CD14-positive monocyte (primary cell): ENCODE measurements at regions not wholly inside any gene's neighbourhood (a gene's known extent, or its start where the extent isn't known, plus 50 kb on each side); places are given as distances from the start of the nearest gene placed in this dataset.

ENCODE experiments used
- DNase-seq, 3 donors: peaks; one replicate each; pipeline ENCODE4 v3.0.0-alpha.2; 2011 to 2022
- H2AFZ ChIP-seq: 2 replicates; pipeline ENCODE4 v1.6.0; 2012; ENCODE audit warnings: mild to moderate bottlenecking, low read depth, low read length, inconsistent platforms; ENCODE audit not compliant: insufficient read depth, poor library complexity, severe bottlenecking
- H3K27ac ChIP-seq, 2 donors: 1 replicate in 1 of 2; 2 replicates in 1 of 2; pipeline ENCODE4 v1.5.1; 2012 to 2013; ENCODE audit warnings: low read length in 2 of 2, control low read depth in 1 of 2, inconsistent platforms in 1 of 2, low read depth in 1 of 2, mild to moderate bottlenecking in 1 of 2
- H3K27me3 ChIP-seq, 2 donors: one replicate each; pipeline versions ENCODE4 v1.6.0 to v1.6.1; 2011 to 2013; ENCODE audit warnings: low read length in 2 of 2; ENCODE audit not compliant: control insufficient read depth in 2 of 2, insufficient read depth in 2 of 2
- H3K36me3 ChIP-seq, 2 donors: replicated peaks in 1 of 2; 1 replicate in 1 of 2; 2 replicates in 1 of 2; pipeline versions ENCODE4 v1.5.1 to v1.6.1; 2012 to 2013; ENCODE audit warnings: low read length in 2 of 2, control low read depth in 1 of 2, inconsistent platforms in 1 of 2, mild to moderate bottlenecking in 1 of 2; ENCODE audit not compliant: insufficient read depth in 2 of 2, control insufficient read depth in 1 of 2
- H3K4me1 ChIP-seq, 2 donors: 1 replicate in 1 of 2; 2 replicates in 1 of 2; pipeline versions ENCODE4 v1.5.1 to v1.6.1; 2012 to 2013; ENCODE audit warnings: low read length in 2 of 2, control low read depth in 1 of 2, inconsistent platforms in 1 of 2, mild to moderate bottlenecking in 1 of 2, moderate library complexity in 1 of 2; ENCODE audit not compliant: insufficient read depth in 2 of 2, control insufficient read depth in 1 of 2
- H3K4me2 ChIP-seq: replicated peaks from 2 replicates; pipeline ENCODE3; 2012; ENCODE audit warnings: low read length, moderate library complexity, mild to moderate bottlenecking; ENCODE audit not compliant: poor library complexity, severe bottlenecking; ENCODE audit errors: extremely low read depth
- H3K4me3 ChIP-seq, 3 experiments: fragments of 200-600 bp in 1 of 3; sonication (generic) in 1 of 3; replicated peaks in 1 of 3; 1 replicate in 2 of 3; 2 replicates in 1 of 3; pipeline ENCODE4 v1.5.1; 2011 to 2013; ENCODE audit warnings: low read length in 3 of 3, mild to moderate bottlenecking in 3 of 3, control low read depth in 2 of 3, low read depth in 2 of 3, inconsistent platforms in 1 of 3, moderate library complexity in 1 of 3
- H3K79me2 ChIP-seq: 2 replicates; pipeline ENCODE4 v1.6.0; 2012; ENCODE audit warnings: mild to moderate bottlenecking, control low read depth, inconsistent platforms, low read length, moderate library complexity; ENCODE audit not compliant: insufficient read depth
- H3K9ac ChIP-seq: 2 replicates; pipeline ENCODE4 v1.6.0; 2017; ENCODE audit warnings: low read length, mild to moderate bottlenecking; ENCODE audit not compliant: insufficient read depth, poor library complexity, severe bottlenecking
- H3K9me3 ChIP-seq, 2 donors: replicated peaks in 1 of 2; 1 replicate in 1 of 2; 2 replicates in 1 of 2; pipeline versions ENCODE4 v1.5.1 to v1.6.1; 2012 to 2013; ENCODE audit warnings: low read length in 2 of 2, control low read depth in 1 of 2; ENCODE audit not compliant: control insufficient read depth in 1 of 2, insufficient read depth in 1 of 2
- H4K20me1 ChIP-seq: 2 replicates; pipeline ENCODE4 v1.6.0; 2012; ENCODE audit warnings: mild to moderate bottlenecking, low read length, control low read depth, moderate library complexity; ENCODE audit not compliant: insufficient read depth
- H3K27ac Mint-ChIP-seq, 7 donors: one replicate each; pipeline ENCODE4 v1.8.0; 2020; ENCODE audit warnings: mild to moderate bottlenecking in 7 of 7, mixed read lengths in 7 of 7, moderate library complexity in 6 of 7, inconsistent platforms in 2 of 7
- H3K27me3 Mint-ChIP-seq, 3 donors: one replicate each; pipeline ENCODE4 v1.8.0; 2021 to 2022; ENCODE audit warnings: low read depth in 3 of 3, mild to moderate bottlenecking in 3 of 3, mixed read lengths in 3 of 3, moderate library complexity in 3 of 3, inconsistent platforms in 1 of 3
- H3K36me3 Mint-ChIP-seq, 2 donors: one replicate each; pipeline ENCODE4 v1.8.0; 2020; ENCODE audit warnings: mixed read lengths in 2 of 2, inconsistent platforms in 1 of 2, mild to moderate bottlenecking in 1 of 2
- H3K4me1 Mint-ChIP-seq: one replicate; pipeline ENCODE4 v1.8.0; 2020; ENCODE audit warnings: mild to moderate bottlenecking, mixed read lengths
- H3K4me3 Mint-ChIP-seq, 2 donors: one replicate each; pipeline ENCODE4 v1.8.0; 2020; ENCODE audit warnings: mild to moderate bottlenecking in 2 of 2, mixed read lengths in 2 of 2, moderate library complexity in 1 of 2
- H3K9me3 Mint-ChIP-seq, 7 donors: one replicate each; pipeline ENCODE4 v1.8.0; 2020 to 2022; ENCODE audit warnings: mixed read lengths in 7 of 7, mild to moderate bottlenecking in 6 of 7, moderate library complexity in 6 of 7, inconsistent platforms in 2 of 7
- CTCF ChIP-seq: fragments of 200-600 bp; IDR thresholded peaks from one replicate; pipeline ENCODE4 v1.8.0; 2022; ENCODE audit warnings: antibody characterized with exemption, mild to moderate bottlenecking
- WGBS: methylation state at CpG from one replicate; pipeline ENCODE4 v1.1.5; 2013; ENCODE audit warnings: missing lambda C conversion rate; ENCODE audit not compliant: insufficient coverage; 5-methylcytosine and 5-hydroxymethylcytosine counted together
- intact Hi-C, 2 donors: fragments of 100-400 bp; cut with micrococcal nuclease; formaldehyde crosslinking; loops; one replicate each; pipeline versions ENCODE4 v1.15.0 to v1.15.1; 2023

GRCh38 chr2:5254791-5255332 lies 437.3 kb upstream of the SOX11 start:
- intact Hi-C loops = no loop called here
- no CpG with 5 or more reads among the region's 8 CpGs for WGBS
- Mint-ChIP-seq H3K4me3 (no peak overlapping the region), H3K27me3 (peaks cover 0 to 1% (median 0%) of the 10 kb centered on the region in 3 donors), H3K27ac (no peak overlapping the region), H3K4me1 (no peaks in the 10 kb centered on the region), H3K36me3 (no peaks in the 10 kb centered on the region), H3K9me3 (peaks cover 2 to 20% (median 9%) of the 10 kb centered on the region in 7 donors)
- H2AFZ ChIP-seq = no peak overlapping the region
- no peak overlapping the region for H3K4me2 ChIP-seq
- no peaks in the 10 kb centered on the region for H4K20me1 ChIP-seq
- H3K36me3 ChIP-seq = no peaks in the 10 kb centered on the region
- H3K27me3 ChIP-seq = no peaks in the 10 kb centered on the region
- TF ChIP-seq CTCF = no peak
- peaks cover 5 to 14% of the 10 kb centered on the region in 2 donors for H3K9me3 ChIP-seq
- H3K4me1 ChIP-seq = no peaks in the 10 kb centered on the region
- no peak for DNase-seq
- no peak overlapping the region for H3K9ac ChIP-seq
- H3K4me3 ChIP-seq = no peak overlapping the region
- no peaks in the 10 kb centered on the region for H3K79me2 ChIP-seq
- H3K27ac ChIP-seq = no peak overlapping the region

- H3K4me1 ChIP-seq = no peaks in the 10 kb centered on the region
- Mint-ChIP-seq H3K9me3 (peaks cover 0 to 12% (median 5%) of the 10 kb centered on the region in 7 donors), H3K27me3 (peaks cover 0 to 2% (median 0%) of the 10 kb centered on the region in 3 donors), H3K27ac (no peak overlapping the region), H3K4me3 (no peak overlapping the region), H3K36me3 (no peaks in the 10 kb centered on the region), H3K4me1 (no peaks in the 10 kb centered on the region)
- no peaks in the 10 kb centered on the region for H3K36me3 ChIP-seq
- no peak for TF ChIP-seq CTCF
- WGBS = no CpG with 5 or more reads among the region's 1 CpG
- H3K27ac ChIP-seq = no peak overlapping the region
- no peak overlapping the region for H3K4me3 ChIP-seq
- H3K9ac ChIP-seq = no peak overlapping the region
- intact Hi-C loops = no loop called here
- DNase-seq = no peak
- no peaks in the 10 kb centered on the region for H3K79me2 ChIP-seq
- H4K20me1 ChIP-seq = no peaks in the 10 kb centered on the region
- no peaks in the 10 kb centered on the region for H3K27me3 ChIP-seq
- H3K9me3 ChIP-seq = peaks cover 0 to 4% of the 10 kb centered on the region in 2 donors
- no peak overlapping the region for H3K4me2 ChIP-seq
- H2AFZ ChIP-seq = no peak overlapping the region
Observed at GRCh38 chr2:5263291-5263690, 428.9 kb upstream of the SOX11 start.
